ENCODE measurements at regions not wholly inside any gene's neighbourhood (a gene's known extent, or its start where the extent isn't known, plus 50 kb on each side); places are given as distances from the start of the nearest gene placed in this dataset.

GRCh38 chr7:156307193-156307592, 333.4 kb upstream of the RNF32 start:
- DNase-seq (ENCODE audit: low spot score), result no peak

- no peak for DNase-seq (ENCODE audit: low spot score)
Measured at GRCh38 chr7:156305351-156305750, 335.2 kb upstream of the RNF32 start.

- DNase-seq (ENCODE audit: low spot score), result no peak
Measured at GRCh38 chr7:156282816-156283215, 357.8 kb upstream of the RNF32 start.

- DNase-seq (ENCODE audit: low spot score), result no peak
Measured at GRCh38 chr7:156279635-156280034, 360.9 kb upstream of the RNF32 start.

GRCh38 chr7:156275292-156275691, 365.3 kb upstream of the RNF32 start:
- DNase-seq (ENCODE audit: low spot score), result no peak

- DNase-seq (ENCODE audit: low spot score), result no peak
Measured at GRCh38 chr7:156274557-156274956, 366.0 kb upstream of the RNF32 start.

- DNase-seq (ENCODE audit: low spot score), result no peak
Measured at GRCh38 chr7:156261581-156261980, 379.0 kb upstream of the RNF32 start.

- DNase-seq (ENCODE audit: low spot score), result no peak
Measured at GRCh38 chr7:156257904-156258303, 382.7 kb upstream of the RNF32 start.

- no peak for DNase-seq (ENCODE audit: low spot score)
Measured at GRCh38 chr7:156255635-156256034, 384.9 kb upstream of the RNF32 start.

- no peak for DNase-seq (ENCODE audit: low spot score)
Measured at GRCh38 chr7:156251861-156252260, 388.7 kb upstream of the RNF32 start.

GRCh38 chr7:156240532-156240931, 400.0 kb upstream of the RNF32 start:
- DNase-seq (ENCODE audit: low spot score), result no peak

GRCh38 chr7:156238366-156239133, 402.0 kb upstream of the RNF32 start:
- no peak for DNase-seq (ENCODE audit: low spot score)

- DNase-seq (ENCODE audit: low spot score), result no peak
Measured at GRCh38 chr7:156237614-156238013, 403.0 kb upstream of the RNF32 start.

- DNase-seq (ENCODE audit: low spot score), result no peak
Measured at GRCh38 chr7:156236936-156237599, 403.5 kb upstream of the RNF32 start.

GRCh38 chr7:156236181-156236889, 404.2 kb upstream of the RNF32 start:
- no peak for DNase-seq (ENCODE audit: low spot score)

- no peak for DNase-seq (ENCODE audit: low spot score)
Measured at GRCh38 chr7:156234666-156235494, 405.7 kb upstream of the RNF32 start.

GRCh38 chr7:156234192-156234591, 406.4 kb upstream of the RNF32 start:
- DNase-seq (ENCODE audit: low spot score), result no peak

GRCh38 chr7:156232931-156233705, 407.5 kb upstream of the RNF32 start:
- DNase-seq (ENCODE audit: low spot score), result no peak

GRCh38 chr7:156230576-156230975, 410.0 kb upstream of the RNF32 start:
- no peak for DNase-seq (ENCODE audit: low spot score)

- DNase-seq (ENCODE audit: low spot score), result no peak
Measured at GRCh38 chr7:156224833-156225225, 412.6 kb upstream of the SHH start.

All from A172 (cell line).